ENCODE measurements at regions not wholly inside any gene's neighbourhood (a gene's known extent, or its start where the extent isn't known, plus 50 kb on each side); places are given as distances from the start of the nearest gene placed in this dataset.

DNA sequence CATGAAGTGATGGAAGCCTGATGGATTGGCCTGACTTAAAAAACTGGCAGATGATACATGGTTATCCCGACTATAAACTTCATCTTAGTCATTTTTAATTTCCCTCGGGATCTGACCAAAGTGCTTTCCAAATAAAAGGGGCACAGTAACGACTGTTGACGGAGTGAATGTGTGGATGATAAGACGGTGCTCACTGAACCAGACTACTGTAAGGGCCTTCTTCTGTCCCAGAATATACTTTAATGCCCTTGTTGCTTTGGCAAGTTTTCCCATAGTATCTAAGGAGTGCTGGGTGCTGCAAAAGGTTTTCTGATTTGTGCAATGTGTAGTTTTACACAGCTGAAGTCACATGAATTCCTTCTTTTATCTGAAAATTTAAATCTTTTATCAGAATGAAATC, 373.5 kb downstream of the DSEL start:
- H3K4me1 ChIP-seq (ENCODE audit: control insufficient read depth in 1 of 2, low read depth in 2 of 2) = no peaks in the 10 kb centered on the region
- no peak for DNase-seq (ENCODE audit: low spot score)
- H3K9me3 ChIP-seq = no peaks in the 10 kb centered on the region
- TF ChIP-seq, protein P1, sequence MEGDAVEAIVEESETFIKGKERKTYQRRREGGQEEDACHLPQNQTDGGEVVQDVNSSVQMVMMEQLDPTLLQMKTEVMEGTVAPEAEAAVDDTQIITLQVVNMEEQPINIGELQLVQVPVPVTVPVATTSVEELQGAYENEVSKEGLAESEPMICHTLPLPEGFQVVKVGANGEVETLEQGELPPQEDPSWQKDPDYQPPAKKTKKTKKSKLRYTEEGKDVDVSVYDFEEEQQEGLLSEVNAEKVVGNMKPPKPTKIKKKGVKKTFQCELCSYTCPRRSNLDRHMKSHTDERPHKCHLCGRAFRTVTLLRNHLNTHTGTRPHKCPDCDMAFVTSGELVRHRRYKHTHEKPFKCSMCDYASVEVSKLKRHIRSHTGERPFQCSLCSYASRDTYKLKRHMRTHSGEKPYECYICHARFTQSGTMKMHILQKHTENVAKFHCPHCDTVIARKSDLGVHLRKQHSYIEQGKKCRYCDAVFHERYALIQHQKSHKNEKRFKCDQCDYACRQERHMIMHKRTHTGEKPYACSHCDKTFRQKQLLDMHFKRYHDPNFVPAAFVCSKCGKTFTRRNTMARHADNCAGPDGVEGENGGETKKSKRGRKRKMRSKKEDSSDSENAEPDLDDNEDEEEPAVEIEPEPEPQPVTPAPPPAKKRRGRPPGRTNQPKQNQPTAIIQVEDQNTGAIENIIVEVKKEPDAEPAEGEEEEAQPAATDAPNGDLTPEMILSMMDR (IDR thresholded peaks at IDR 0.05) = no peak
- H3K4me3 ChIP-seq = no peak overlapping the region
- H3K27ac ChIP-seq = no peak overlapping the region
- ATAC-seq (ENCODE audit: insufficient number of reproducible peaks, low FRiP score, low read depth) = no peak
- no peaks in the 10 kb centered on the region for H3K36me3 ChIP-seq
- H3K27me3 ChIP-seq (replicated peaks; ENCODE audit: insufficient read depth) = no peaks in the 10 kb centered on the region

DNA sequence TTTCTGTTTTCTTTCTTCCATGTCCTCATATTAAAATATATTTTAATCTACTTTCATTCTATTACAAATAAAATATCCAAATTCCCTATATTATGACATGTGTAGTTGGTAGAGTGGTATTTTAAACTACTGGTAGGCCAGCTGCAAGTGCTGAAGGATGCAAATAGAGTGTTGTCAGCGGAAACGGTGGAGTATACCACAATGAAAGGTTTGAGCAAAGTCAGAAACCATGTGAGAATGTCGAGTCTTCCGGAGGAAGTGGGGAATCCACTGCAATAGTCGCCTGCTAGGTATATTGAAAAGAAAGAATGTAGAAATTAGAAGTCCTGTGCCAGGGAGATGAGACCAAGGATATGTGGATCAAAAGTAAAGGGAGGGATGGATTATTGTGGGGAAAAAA, 373.9 kb downstream of the DSEL start:
- no peaks in the 10 kb centered on the region for H3K27me3 ChIP-seq (replicated peaks; ENCODE audit: insufficient read depth)
- ATAC-seq (ENCODE audit: insufficient number of reproducible peaks, low FRiP score, low read depth) = no peak
- no peaks in the 10 kb centered on the region for H3K4me1 ChIP-seq (ENCODE audit: control insufficient read depth in 1 of 2, low read depth in 2 of 2)
- TF ChIP-seq, protein P1 (IDR thresholded peaks at IDR 0.05) = no peak
- H3K27ac ChIP-seq = no peak overlapping the region
- no peaks in the 10 kb centered on the region for H3K36me3 ChIP-seq
- no peaks in the 10 kb centered on the region for H3K9me3 ChIP-seq
- no peak overlapping the region for H3K4me3 ChIP-seq
- DNase-seq (ENCODE audit: low spot score) = no peak

DNA sequence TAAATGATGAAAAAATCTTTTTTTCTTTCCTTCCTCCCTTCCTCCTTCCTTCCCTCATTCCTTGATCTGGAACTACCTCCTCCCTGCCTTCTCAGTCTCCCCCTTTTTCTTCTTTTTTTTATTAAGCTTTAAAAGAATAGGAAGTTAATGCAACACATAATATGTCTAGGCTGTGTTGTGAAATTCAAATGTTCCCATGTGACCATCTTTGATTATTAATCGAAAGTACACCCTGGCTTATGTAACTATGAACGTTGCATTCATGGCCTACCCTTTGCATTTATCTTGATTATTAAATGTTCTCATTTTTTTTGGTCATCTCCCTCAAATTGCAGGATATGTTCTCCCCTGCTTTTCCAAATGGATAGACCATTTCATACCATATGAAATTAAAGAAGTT, 376.0 kb downstream of the DSEL start:
- Histone ChIP-seq H3K27ac (no peak overlapping the region), H3K36me3 (no peaks in the 10 kb centered on the region), H3K9me3 (no peaks in the 10 kb centered on the region), H3K27me3 (replicated peaks; ENCODE audit: insufficient read depth) (no peaks in the 10 kb centered on the region), H3K4me1 (ENCODE audit: control insufficient read depth in 1 of 2, low read depth in 2 of 2) (no peaks in the 10 kb centered on the region), H3K4me3 (no peak overlapping the region)
- TF ChIP-seq, protein P1 (IDR thresholded peaks at IDR 0.05) = no peak
- ATAC-seq (ENCODE audit: insufficient number of reproducible peaks, low FRiP score, low read depth) (no peak), DNase-seq (ENCODE audit: low spot score) (no peak)

DNA sequence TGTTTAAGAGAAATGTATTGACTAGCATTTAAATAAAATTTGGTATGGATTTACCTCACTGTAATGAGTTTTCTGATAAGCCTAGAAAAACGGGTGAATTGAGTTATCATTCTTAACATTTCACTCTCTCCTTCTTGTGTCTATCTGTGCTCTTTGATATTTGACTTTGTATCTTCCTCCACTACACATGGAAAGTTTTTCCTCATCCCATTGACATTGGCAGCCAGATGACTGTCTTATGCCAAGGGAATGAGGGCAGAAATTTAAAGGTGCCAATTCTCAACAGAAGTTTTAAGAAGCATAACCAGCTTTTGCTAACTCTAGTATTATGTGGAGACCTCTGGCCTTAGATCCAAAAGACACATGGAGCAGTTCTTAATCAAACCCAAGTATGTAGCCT, 376.6 kb downstream of the DSEL start:
- H3K36me3 ChIP-seq = no peaks in the 10 kb centered on the region
- no peaks in the 10 kb centered on the region for H3K27me3 ChIP-seq (replicated peaks; ENCODE audit: insufficient read depth)
- TF ChIP-seq, protein P1 (IDR thresholded peaks at IDR 0.05) = no peak
- DNase-seq (ENCODE audit: low spot score) (no peak), ATAC-seq (ENCODE audit: insufficient number of reproducible peaks, low FRiP score, low read depth) (no peak)
- H3K4me3 ChIP-seq = no peak overlapping the region
- H3K27ac ChIP-seq = no peak overlapping the region
- no peaks in the 10 kb centered on the region for H3K4me1 ChIP-seq (ENCODE audit: control insufficient read depth in 1 of 2, low read depth in 2 of 2)
- no peaks in the 10 kb centered on the region for H3K9me3 ChIP-seq

DNA sequence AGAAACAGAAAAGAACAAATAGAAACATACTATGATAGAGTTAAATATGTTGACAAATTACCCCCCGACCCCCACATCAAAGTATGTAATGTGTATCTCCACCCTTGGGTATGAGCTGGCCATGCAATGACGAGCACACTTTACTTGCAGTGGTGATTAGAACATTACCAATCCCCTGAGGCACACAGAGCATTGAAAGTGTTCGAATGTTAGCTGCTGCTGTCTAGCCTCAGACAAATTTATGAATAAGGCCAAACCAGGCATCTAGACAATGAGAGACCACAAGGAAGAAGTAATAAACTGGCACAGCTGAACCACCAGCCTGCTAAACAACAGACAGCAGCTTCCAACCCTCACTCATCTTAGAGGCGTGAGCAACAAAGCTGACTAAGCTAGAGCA, 380.5 kb downstream of the DSEL start:
- TF ChIP-seq, protein P1 (IDR thresholded peaks at IDR 0.05) = no peak
- no peak for DNase-seq (ENCODE audit: low spot score)
- H3K27ac ChIP-seq = no peak overlapping the region
- H3K27me3 ChIP-seq (replicated peaks; ENCODE audit: insufficient read depth) = no peaks in the 10 kb centered on the region
- ATAC-seq (ENCODE audit: insufficient number of reproducible peaks, low FRiP score, low read depth) = no peak
- H3K4me1 ChIP-seq (ENCODE audit: control insufficient read depth in 1 of 2, low read depth in 2 of 2) = no peaks in the 10 kb centered on the region
- no peaks in the 10 kb centered on the region for H3K9me3 ChIP-seq
- H3K4me3 ChIP-seq = no peak overlapping the region
- no peaks in the 10 kb centered on the region for H3K36me3 ChIP-seq

Data from thoracic aorta (tissue), 2 donors.